PC-3 (cell line): ENCODE measurements at regions not wholly inside any gene's neighbourhood (a gene's known extent, or its start where the extent isn't known, plus 50 kb on each side); places are given as distances from the start of the nearest gene placed in this dataset.

Experiments used
- EZH2 ChIP-seq: fragments of 300-600 bp; sonication (generic); IDR thresholded peaks from one replicate; pipeline ENCODE4 v1.6.1; 2017; ENCODE audit warnings: antibody characterized with exemption, mild to moderate bottlenecking, low read length; ENCODE audit not compliant: unreplicated experiment
- EZH2phosphoT487 ChIP-seq: fragments of 300-600 bp; sonication (generic); IDR thresholded peaks from 2 replicates; pipeline ENCODE4 v1.6.1; 2018; ENCODE audit warnings: mild to moderate bottlenecking, antibody characterized with exemption, low read length, borderline replicate concordance
- TF ChIP-seq, protein P1 (sequence below): fragments of 300-600 bp; sonication (generic); conservative IDR thresholded peaks from 2 replicates; pipeline ENCODE4 v1.5.1; 2017; ENCODE audit warnings: antibody characterized with exemption, low read depth, mild to moderate bottlenecking, low read length

DNA sequence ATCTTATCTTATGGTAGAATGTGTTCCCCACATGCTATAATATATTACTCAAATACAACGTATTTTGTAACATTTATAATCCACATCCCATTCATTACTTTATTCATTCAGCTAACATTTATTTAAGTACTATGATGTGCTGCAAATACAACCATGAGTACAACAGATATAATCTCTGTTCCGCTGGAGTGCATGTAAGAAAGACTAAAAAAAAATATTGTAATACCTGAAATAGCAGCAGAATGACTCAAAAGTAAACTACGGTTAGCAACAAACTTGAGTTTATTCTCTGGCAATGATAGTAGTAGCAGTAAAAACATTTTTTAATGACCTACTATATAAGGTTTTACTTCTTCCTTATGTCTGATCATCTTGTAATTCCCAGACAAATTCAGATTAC is 1776.3 kb downstream of the STIM2 start:
- TF ChIP-seq EZH2 (no peak), EZH2phosphoT487 (no peak)
- TF ChIP-seq, protein P1, sequence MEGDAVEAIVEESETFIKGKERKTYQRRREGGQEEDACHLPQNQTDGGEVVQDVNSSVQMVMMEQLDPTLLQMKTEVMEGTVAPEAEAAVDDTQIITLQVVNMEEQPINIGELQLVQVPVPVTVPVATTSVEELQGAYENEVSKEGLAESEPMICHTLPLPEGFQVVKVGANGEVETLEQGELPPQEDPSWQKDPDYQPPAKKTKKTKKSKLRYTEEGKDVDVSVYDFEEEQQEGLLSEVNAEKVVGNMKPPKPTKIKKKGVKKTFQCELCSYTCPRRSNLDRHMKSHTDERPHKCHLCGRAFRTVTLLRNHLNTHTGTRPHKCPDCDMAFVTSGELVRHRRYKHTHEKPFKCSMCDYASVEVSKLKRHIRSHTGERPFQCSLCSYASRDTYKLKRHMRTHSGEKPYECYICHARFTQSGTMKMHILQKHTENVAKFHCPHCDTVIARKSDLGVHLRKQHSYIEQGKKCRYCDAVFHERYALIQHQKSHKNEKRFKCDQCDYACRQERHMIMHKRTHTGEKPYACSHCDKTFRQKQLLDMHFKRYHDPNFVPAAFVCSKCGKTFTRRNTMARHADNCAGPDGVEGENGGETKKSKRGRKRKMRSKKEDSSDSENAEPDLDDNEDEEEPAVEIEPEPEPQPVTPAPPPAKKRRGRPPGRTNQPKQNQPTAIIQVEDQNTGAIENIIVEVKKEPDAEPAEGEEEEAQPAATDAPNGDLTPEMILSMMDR, result no peak
